ENCODE measurements at regions not wholly inside any gene's neighbourhood (a gene's known extent, or its start where the extent isn't known, plus 50 kb on each side); places are given as distances from the start of the nearest gene placed in this dataset.

DNA sequence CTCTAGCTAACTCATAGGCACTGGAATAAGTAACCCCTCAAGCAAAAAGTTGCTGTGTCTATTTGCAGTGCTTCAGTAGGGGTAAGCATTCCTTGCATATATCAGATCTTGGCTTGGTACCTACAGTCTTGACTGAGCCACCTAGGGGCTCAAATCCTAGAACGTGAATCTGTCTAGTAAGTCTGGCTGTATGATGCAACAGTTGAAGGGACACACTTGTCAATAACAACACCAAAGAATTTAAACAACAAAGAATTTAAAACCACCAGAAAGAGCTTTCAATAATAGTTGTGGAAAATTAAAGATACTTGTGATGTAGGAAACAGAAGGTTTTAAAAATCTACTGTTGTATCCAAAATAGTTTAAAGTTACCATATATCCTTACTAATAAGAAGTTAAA, 65.4 kb downstream of the EBLN1 start:
- DNase-seq, result no peak
- no peak overlapping the region for H3K4me3 ChIP-seq (replicated peaks in 1 of 3; ENCODE audit: low read depth in 2 of 3, low read length in 3 of 3)
- H3K36me3 ChIP-seq (replicated peaks in 1 of 2; ENCODE audit: control insufficient read depth in 1 of 2, insufficient read depth in 2 of 2, low read length in 2 of 2), result no peaks in the 10 kb centered on the region
- no peaks in the 10 kb centered on the region for H4K20me1 ChIP-seq (ENCODE audit: insufficient read depth, low read length)
- no peaks in the 10 kb centered on the region for H3K79me2 ChIP-seq (ENCODE audit: insufficient read depth, low read length)
- H3K27ac ChIP-seq (ENCODE audit: low read depth in 1 of 2, low read length in 2 of 2), result no peak overlapping the region
- H3K36me3 Mint-ChIP-seq, result no peaks in the 10 kb centered on the region
- H3K27me3 ChIP-seq (ENCODE audit: control insufficient read depth in 2 of 2, insufficient read depth in 2 of 2, low read length in 2 of 2), result no peaks in the 10 kb centered on the region
- H3K4me2 ChIP-seq (replicated peaks; ENCODE audit: extremely low read depth, low read length, poor library complexity, severe bottlenecking), result no peak overlapping the region
- H3K4me3 Mint-ChIP-seq, result no peak overlapping the region
- H3K4me1 Mint-ChIP-seq, result no peaks in the 10 kb centered on the region
- no peaks in the 10 kb centered on the region for H3K4me1 ChIP-seq (ENCODE audit: control insufficient read depth in 1 of 2, insufficient read depth in 2 of 2, low read length in 2 of 2)
- no CpG with 5 or more reads among the region's 1 CpG for WGBS (ENCODE audit: insufficient coverage)
- no peak overlapping the region for H3K27ac Mint-ChIP-seq
- peaks cover 4 to 16% (median 8%) of the 10 kb centered on the region in 7 donors for H3K9me3 Mint-ChIP-seq
- TF ChIP-seq, protein P1, sequence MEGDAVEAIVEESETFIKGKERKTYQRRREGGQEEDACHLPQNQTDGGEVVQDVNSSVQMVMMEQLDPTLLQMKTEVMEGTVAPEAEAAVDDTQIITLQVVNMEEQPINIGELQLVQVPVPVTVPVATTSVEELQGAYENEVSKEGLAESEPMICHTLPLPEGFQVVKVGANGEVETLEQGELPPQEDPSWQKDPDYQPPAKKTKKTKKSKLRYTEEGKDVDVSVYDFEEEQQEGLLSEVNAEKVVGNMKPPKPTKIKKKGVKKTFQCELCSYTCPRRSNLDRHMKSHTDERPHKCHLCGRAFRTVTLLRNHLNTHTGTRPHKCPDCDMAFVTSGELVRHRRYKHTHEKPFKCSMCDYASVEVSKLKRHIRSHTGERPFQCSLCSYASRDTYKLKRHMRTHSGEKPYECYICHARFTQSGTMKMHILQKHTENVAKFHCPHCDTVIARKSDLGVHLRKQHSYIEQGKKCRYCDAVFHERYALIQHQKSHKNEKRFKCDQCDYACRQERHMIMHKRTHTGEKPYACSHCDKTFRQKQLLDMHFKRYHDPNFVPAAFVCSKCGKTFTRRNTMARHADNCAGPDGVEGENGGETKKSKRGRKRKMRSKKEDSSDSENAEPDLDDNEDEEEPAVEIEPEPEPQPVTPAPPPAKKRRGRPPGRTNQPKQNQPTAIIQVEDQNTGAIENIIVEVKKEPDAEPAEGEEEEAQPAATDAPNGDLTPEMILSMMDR (IDR thresholded peaks at IDR 0.05), result no peak
- intact Hi-C loops (cut with micrococcal nuclease), result no loop called here
- H3K9ac ChIP-seq (ENCODE audit: insufficient read depth, low read length, poor library complexity, severe bottlenecking), result no peak overlapping the region
- H3K27me3 Mint-ChIP-seq (ENCODE audit: low read depth in 3 of 3), result peaks cover 0 to 2% (median 0%) of the 10 kb centered on the region in 3 donors
- H2AFZ ChIP-seq (ENCODE audit: insufficient read depth, low read depth, low read length, poor library complexity, severe bottlenecking), result no peak overlapping the region
- H3K9me3 ChIP-seq (replicated peaks in 1 of 2; ENCODE audit: control insufficient read depth in 1 of 2, insufficient read depth in 1 of 2, low read length in 2 of 2), result peaks cover 10% of the 10 kb centered on the region in 2 donors

- H3K27me3 Mint-ChIP-seq (ENCODE audit: low read depth in 3 of 3), result no peaks in the 10 kb centered on the region
- TF ChIP-seq, protein P1 (IDR thresholded peaks at IDR 0.05), result no peak
- no peaks in the 10 kb centered on the region for H3K36me3 Mint-ChIP-seq
- no peak for DNase-seq
- H3K4me3 Mint-ChIP-seq, result no peak overlapping the region
- Histone ChIP-seq H2AFZ (ENCODE audit: insufficient read depth, low read depth, low read length, poor library complexity, severe bottlenecking) (no peak overlapping the region), H3K36me3 (replicated peaks in 1 of 2; ENCODE audit: control insufficient read depth in 1 of 2, insufficient read depth in 2 of 2, low read length in 2 of 2) (no peaks in the 10 kb centered on the region), H3K9ac (ENCODE audit: insufficient read depth, low read length, poor library complexity, severe bottlenecking) (no peak overlapping the region), H4K20me1 (ENCODE audit: insufficient read depth, low read length) (no peaks in the 10 kb centered on the region), H3K27ac (ENCODE audit: low read depth in 1 of 2, low read length in 2 of 2) (no peak overlapping the region), H3K4me3 (replicated peaks in 1 of 3; ENCODE audit: low read depth in 2 of 3, low read length in 3 of 3) (no peak overlapping the region), H3K4me1 (ENCODE audit: control insufficient read depth in 1 of 2, insufficient read depth in 2 of 2, low read length in 2 of 2) (no peaks in the 10 kb centered on the region), H3K27me3 (ENCODE audit: control insufficient read depth in 2 of 2, insufficient read depth in 2 of 2, low read length in 2 of 2) (no peaks in the 10 kb centered on the region), H3K79me2 (ENCODE audit: insufficient read depth, low read length) (no peaks in the 10 kb centered on the region), H3K9me3 (replicated peaks in 1 of 2; ENCODE audit: control insufficient read depth in 1 of 2, insufficient read depth in 1 of 2, low read length in 2 of 2) (peaks cover 10 to 13% of the 10 kb centered on the region in 2 donors), H3K4me2 (replicated peaks; ENCODE audit: extremely low read depth, low read length, poor library complexity, severe bottlenecking) (no peak overlapping the region)
- peaks cover 6 to 18% (median 12%) of the 10 kb centered on the region in 7 donors for H3K9me3 Mint-ChIP-seq
- intact Hi-C loops (cut with micrococcal nuclease), result no loop called here
- no CpG with 5 or more reads among the region's 1 CpG for WGBS (ENCODE audit: insufficient coverage)
- no peaks in the 10 kb centered on the region for H3K4me1 Mint-ChIP-seq
- H3K27ac Mint-ChIP-seq, result no peak overlapping the region
Measured at GRCh38 chr10:22150842-22151241, 67.0 kb downstream of the EBLN1 start.
